GM19438 (cell line): ENCODE measurements at regions not wholly inside any gene's neighbourhood (a gene's known extent, or its start where the extent isn't known, plus 50 kb on each side); places are given as distances from the start of the nearest gene placed in this dataset.

ENCODE experiments used
- ATAC-seq: cut with Tn5 transposase; IDR thresholded peaks from one replicate; pipeline ENCODE4 v1.9.1; 2021; ENCODE audit warnings: low read depth; ENCODE audit not compliant: unreplicated experiment

DNA sequence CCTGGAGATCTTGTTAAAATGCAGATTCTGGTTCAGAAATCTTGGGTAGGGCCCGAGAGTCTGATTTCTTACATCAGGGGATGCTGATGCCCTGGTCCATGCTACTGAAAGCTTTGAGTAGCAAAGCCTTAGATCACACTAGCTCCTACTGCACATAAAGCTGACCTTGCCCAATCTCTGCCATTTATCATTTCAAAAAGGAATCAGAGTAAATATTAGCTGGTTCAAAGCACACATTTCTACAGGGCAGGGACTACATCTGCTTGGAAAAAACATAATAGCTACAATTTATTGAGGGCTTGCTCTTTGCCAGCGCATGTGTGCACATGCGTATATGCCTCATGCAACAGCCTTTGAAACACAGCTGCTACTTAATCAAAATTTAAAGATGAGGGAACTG is 440.4 kb upstream of the ARID1B start:
- ATAC-seq = no peak

DNA sequence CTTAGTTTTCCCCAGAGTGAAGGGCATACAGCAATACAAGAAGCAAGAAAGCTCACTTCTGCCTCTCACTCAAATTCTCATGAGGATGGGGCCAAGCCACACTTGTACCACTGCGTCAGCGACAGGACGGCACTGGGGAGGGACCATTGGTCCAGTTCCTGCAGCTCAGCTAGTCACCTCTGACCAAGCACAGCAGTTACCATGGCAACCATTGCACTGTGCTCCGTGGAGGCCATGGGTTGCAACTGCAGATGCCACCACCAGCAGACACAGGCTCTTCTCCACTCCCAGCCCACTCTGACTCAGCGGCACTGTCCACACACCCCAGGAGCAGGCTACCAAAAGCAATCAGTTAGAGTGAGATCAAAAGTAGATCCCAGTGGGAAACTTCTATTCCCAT is 441.1 kb upstream of the ARID1B start:
- ATAC-seq = no peak

- ATAC-seq = no peak
These were observed 442.2 kb upstream of the ARID1B start for GRCh38 chr6:156334966-156335365.

- ATAC-seq = no peak
These were observed 457.5 kb upstream of the ARID1B start for GRCh38 chr6:156319707-156320106.

GRCh38 chr6:156316583-156317125 is 460.5 kb upstream of the ARID1B start:
- no peak for ATAC-seq

- no peak for ATAC-seq
These were observed 462.0 kb upstream of the ARID1B start for GRCh38 chr6:156315146-156315545.

DNA sequence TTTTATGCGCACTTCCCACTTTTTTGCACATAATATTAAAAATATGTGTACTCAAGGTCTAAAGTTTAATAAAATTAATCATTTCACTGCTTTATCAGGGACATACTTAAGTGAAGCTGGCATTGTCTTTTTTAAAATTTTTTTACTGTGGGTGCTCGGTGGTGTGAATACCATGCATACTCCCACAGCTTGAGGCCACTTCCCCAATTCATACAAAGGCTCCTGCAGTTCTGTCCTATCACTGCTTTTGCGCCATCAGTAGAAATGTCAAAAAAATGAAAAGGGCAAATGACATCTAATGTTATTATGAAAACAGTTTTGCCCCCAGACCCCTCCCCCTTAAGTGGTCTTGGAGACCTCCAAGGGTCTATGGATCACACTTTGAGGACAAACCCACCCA is 464.1 kb upstream of the ARID1B start:
- no peak for ATAC-seq

GRCh38 chr6:156311291-156311690 is 465.9 kb upstream of the ARID1B start:
- ATAC-seq = no peak

DNA sequence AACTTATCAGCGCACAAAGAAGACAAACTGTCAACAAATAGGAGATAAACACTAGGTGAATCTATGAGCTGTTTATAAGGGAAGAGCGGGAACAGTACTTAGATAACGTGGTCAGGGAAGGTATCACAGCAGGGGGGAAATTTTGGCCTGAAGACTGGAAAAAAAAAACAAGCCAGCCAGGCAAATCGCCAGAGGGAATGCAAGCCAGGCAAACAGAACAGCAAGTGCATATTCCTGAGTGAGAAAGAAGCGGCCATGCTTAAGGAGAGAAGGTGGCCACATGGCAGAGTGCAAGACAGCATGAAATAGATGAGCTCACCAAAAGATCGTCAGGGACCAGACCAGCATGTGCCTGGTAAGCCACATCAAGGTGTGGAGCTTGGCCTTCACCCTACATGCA is 466.5 kb upstream of the ARID1B start:
- ATAC-seq = no peak

GRCh38 chr6:156309017-156309416 is 468.2 kb upstream of the ARID1B start:
- ATAC-seq = no peak

GRCh38 chr6:156308604-156309003 is 468.6 kb upstream of the ARID1B start:
- no peak for ATAC-seq

DNA sequence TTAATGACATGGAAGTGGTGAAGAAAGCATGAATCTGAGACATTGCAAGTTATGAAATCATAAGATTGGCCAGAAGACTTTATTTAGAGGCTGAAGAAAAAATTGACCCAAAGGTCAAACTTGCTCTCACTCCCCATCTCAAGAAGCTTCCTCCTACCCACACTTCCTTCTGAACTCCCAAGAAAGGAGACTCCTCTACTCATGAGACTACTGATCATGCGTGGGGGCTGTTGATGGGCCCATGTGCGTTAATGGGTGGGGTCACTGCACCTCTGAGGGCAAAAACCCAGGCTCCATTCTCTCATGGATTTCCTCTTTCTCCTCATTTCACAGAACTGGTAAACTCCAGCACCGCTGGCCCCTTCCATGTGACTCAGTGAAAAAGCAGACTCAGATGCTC is 470.6 kb upstream of the ARID1B start:
- ATAC-seq = no peak

DNA sequence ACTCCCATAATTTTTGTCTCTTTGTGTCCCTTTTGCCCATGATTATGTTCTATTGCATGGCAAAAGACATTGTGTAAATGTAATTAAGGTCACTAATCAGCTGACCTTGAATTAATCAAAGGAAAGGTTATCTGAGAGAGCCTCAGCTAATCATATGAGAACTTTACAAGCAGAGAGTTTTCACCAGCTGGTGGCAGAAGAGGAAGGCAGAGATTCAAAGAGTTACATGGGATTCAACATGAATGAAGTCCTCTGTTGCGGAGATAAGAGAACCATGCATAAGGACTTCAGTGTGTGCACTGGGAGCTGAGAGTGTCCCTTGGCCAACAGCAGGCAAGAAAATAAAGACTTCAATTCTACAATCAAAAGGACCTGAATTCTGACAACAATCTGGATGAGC is 494.1 kb upstream of the ARID1B start:
- ATAC-seq = no peak

DNA sequence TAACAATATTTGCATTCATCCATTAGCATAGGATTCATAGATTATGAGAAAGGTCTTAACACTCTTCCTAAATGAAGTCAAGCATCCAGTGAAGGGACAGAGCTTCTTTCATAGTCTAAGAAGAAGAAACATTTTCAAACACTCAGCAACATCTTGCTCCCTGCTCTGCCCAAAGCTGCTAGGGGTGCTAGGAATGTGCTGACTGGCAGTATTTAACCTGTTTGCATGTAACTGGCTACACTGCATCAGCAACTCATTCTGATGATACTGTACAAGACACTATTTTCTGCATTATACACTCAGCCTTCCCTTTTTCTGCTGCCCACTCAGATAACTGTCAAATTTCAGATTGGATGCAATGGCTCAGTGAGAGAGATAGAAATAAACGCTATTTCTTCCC is 495.1 kb upstream of the ARID1B start:
- no peak for ATAC-seq

- no peak for ATAC-seq
These were observed 495.9 kb upstream of the ARID1B start for GRCh38 chr6:156281266-156281665.

GRCh38 chr6:156280065-156280464 is 497.1 kb upstream of the ARID1B start:
- ATAC-seq = peak; percentile 39

- peak; percentile 72 for ATAC-seq
These were observed 497.8 kb upstream of the ARID1B start for GRCh38 chr6:156279261-156279969.

DNA sequence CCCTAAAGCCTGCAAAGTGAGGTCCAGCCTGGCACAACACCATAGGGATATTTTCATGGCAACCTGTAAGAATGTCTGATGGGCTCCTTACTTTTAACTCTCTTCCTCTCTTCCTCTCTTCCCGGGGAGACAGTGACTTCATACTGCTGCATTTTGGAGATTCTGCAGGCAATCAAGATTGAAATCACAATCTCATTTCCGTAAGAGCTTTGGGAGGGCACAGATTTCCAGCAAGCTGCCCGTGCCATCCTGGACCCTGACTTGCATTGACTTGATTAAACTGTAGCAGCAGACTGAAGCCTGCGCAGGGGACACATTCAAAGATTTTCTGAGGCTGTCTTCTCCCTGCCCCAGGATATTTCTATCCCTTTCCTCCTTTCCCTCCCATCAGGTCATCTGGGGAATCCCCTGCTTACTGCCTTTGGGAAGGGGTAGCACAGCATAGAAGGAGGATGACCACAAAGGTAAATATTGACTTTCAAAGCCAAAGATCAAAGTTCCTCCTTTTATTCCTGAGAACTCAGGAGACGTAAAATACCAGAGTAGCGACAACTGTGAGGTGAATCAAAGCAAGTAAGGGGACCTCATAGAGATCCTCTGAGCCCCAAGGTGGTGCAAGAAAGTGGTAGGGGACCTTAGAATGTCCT is 504.0 kb upstream of the ARID1B start:
- ATAC-seq = no peak

GRCh38 chr6:156269751-156270369 is 507.3 kb upstream of the ARID1B start:
- ATAC-seq = no peak

DNA sequence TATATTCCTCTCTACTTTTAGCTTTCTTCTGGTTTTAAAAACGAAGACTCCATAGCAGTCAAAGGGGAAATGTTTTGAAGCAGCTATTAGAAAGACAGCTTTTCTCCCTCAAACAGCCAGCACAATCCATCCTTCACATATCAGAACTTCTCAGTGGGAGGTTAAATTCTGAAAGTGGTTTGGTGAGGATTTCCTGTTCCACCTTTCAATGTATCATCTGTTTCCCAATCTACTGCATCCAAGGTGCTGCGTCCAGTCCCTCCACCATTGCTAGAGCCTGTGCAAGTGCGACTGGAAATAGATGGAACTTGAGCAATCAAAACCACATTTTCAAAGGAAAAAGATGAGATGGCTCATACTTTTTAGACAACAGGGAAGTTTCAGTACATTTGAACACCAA is 508.3 kb upstream of the ARID1B start:
- no peak for ATAC-seq

- no peak for ATAC-seq
These were observed 515.2 kb upstream of the ARID1B start for GRCh38 chr6:156262014-156262413.

- ATAC-seq = no peak
These were observed 516.4 kb upstream of the ARID1B start for GRCh38 chr6:156260815-156261214.
